ENCODE measurements at regions not wholly inside any gene's neighbourhood (a gene's known extent, or its start where the extent isn't known, plus 50 kb on each side); places are given as distances from the start of the nearest gene placed in this dataset.

DNA sequence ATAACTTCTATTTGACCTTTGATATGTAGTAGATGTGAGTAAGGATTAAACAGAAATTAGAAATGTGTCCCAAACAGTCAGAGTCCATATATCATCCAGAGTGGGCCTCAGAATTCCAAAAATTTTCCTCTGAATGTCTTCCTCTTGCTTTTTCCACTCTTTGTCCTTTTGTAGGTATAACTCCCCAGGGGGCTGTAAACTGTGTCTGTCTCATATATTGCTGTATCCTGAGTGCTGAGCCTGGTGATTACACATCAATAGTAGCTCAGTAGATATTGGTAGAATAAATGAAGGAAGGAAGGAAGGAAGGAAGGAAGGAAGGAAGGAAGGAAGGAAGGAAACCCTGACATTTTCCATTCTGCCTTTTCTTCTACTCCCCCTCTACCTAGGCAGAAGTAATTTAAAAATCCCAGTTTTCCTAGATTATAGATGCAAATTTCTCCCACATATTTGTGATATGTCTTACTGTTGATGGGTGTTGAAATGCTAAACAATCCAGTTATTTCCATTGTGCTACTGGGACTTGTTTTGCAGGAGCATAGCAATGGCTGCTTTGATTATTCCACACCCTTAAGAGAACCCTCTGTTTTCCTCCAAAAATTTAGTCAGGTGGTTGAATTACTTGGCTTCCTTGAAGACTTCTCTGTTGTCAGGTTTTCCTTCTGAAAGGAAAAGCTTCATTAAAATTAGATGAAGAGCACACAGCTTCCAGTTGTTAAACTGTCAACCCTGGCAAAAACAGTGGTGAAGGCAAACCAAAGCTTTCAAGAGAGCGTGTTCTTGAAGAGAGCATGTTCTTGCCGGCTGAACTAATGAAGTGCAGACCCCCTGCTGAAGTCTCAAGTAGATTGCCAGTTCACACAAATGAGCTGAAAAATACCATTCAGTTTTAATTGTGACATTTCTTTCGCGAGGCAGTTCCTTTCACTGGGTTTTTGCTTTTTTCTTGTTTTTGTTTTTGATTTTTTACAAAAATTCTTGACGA is 147.8 kb downstream of the KCNE4 start:
- no peak overlapping the region for H3K27ac ChIP-seq (ENCODE audit: insufficient read depth, low read length)
- H2BK5ac ChIP-seq (ENCODE audit: low read depth, low read length, poor library complexity, severe bottlenecking), result no peak overlapping the region
- ATAC-seq (ENCODE audit: low read depth) (no peak), DNase-seq (no peak)
- no peaks in the 10 kb centered on the region for H3K9me1 ChIP-seq (ENCODE audit: insufficient read depth, low read length)
- H3K9ac ChIP-seq (ENCODE audit: low read depth, low read length), result no peak overlapping the region
- ChIA-PET POLR2A (ENCODE audit: unreplicated experiment) (no interaction called here), CTCF (no interaction called here)
- H2BK120ac ChIP-seq (ENCODE audit: low read depth, low read length), result no peak overlapping the region
- H3K4me1 ChIP-seq (ENCODE audit: control insufficient read depth, insufficient read depth, low read length), result no peaks in the 10 kb centered on the region
- H2AK5ac ChIP-seq (ENCODE audit: low read depth, low read length), result no peak overlapping the region
- no peaks in the 10 kb centered on the region for H3K36me3 ChIP-seq (ENCODE audit: control insufficient read depth, insufficient read depth, low read length)
- H2BK20ac ChIP-seq (ENCODE audit: low read depth, low read length), result no peak overlapping the region
- H3K9me3 ChIP-seq (ENCODE audit: control insufficient read depth, insufficient read depth, low read length), result no peaks in the 10 kb centered on the region
- dilution Hi-C loops (cut with HindIII; ENCODE audit: low sequenced_read_pairs, unreplicated experiment), result no loop called here
- H3K4me2 ChIP-seq (ENCODE audit: low read depth, low read length), result no peak overlapping the region
- H4K20me1 ChIP-seq (ENCODE audit: insufficient read depth, low read length), result no peaks in the 10 kb centered on the region
- in situ Hi-C loops (cut with MboI; ENCODE audit: low sequenced_read_pairs), result no loop called here
- H3K23ac ChIP-seq (ENCODE audit: low read depth, low read length), result no peak overlapping the region
- intact Hi-C loops (cut with micrococcal nuclease), result no loop called here
- no peak overlapping the region for H4K5ac ChIP-seq (ENCODE audit: low read depth, low read length)
- H3K18ac ChIP-seq (ENCODE audit: low read depth, low read length), result no peak overlapping the region
- no peak overlapping the region for H3K56ac ChIP-seq (ENCODE audit: extremely low read depth, insufficient read depth, low read length)
- WGBS, 2 experiments (ENCODE audit: extremely low coverage in 2 of 2, insufficient read length in 1 of 2), result 75% methylated on average over 4 of the region's 5 CpGs; no CpG with 5 or more reads in 1 of the 2 experiments
- H3K79me1 ChIP-seq (ENCODE audit: low read depth in 1 of 2, low read length in 2 of 2), result no peaks in the 10 kb centered on the region
- no peak overlapping the region for H3K4ac ChIP-seq (ENCODE audit: low read depth, low read length)
- no peak overlapping the region for H2AFZ ChIP-seq (replicated peaks; ENCODE audit: low read length, poor library complexity)
- no TSS peak for BruUV-seq (replicated peaks)
- no peak overlapping the region for H3K4me3 ChIP-seq (ENCODE audit: insufficient read depth, low read depth, low read length)
- no peak overlapping the region for H4K8ac ChIP-seq (ENCODE audit: low read depth in 2 of 2, low read length in 2 of 2)
- H2BK15ac ChIP-seq (ENCODE audit: low read depth, low read length), result no peak overlapping the region
- H3K14ac ChIP-seq (replicated peaks; ENCODE audit: low read depth, low read length), result no peak overlapping the region
- no peak overlapping the region for H2AK9ac ChIP-seq (replicated peaks; ENCODE audit: low read depth, low read length, poor library complexity)
- no peak overlapping the region for H4K91ac ChIP-seq (ENCODE audit: insufficient read depth, low read depth, low read length)
- no peaks in the 10 kb centered on the region for H3K27me3 ChIP-seq (ENCODE audit: control insufficient read depth, insufficient read depth, low read length)
- no peak for TF ChIP-seq RAD21 (IDR thresholded peaks at IDR 0.05; ENCODE audit: low read length)
- TF ChIP-seq, protein P1, sequence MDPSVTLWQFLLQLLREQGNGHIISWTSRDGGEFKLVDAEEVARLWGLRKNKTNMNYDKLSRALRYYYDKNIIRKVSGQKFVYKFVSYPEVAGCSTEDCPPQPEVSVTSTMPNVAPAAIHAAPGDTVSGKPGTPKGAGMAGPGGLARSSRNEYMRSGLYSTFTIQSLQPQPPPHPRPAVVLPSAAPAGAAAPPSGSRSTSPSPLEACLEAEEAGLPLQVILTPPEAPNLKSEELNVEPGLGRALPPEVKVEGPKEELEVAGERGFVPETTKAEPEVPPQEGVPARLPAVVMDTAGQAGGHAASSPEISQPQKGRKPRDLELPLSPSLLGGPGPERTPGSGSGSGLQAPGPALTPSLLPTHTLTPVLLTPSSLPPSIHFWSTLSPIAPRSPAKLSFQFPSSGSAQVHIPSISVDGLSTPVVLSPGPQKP (IDR thresholded peaks at IDR 0.05; ENCODE audit: borderline replicate concordance, low read depth, low read length), result no peak
- TF ChIP-seq MXI1 (IDR thresholded peaks at IDR 0.05; ENCODE audit: borderline replicate concordance, low read depth, low read length), result no peak
- TF ChIP-seq RFX5 (IDR thresholded peaks at IDR 0.05; ENCODE audit: low read depth, low read length), result no peak
- no peak for TF ChIP-seq MAFK (IDR thresholded peaks at IDR 0.05; ENCODE audit: low read depth, low read length)
- TF ChIP-seq, protein P2, sequence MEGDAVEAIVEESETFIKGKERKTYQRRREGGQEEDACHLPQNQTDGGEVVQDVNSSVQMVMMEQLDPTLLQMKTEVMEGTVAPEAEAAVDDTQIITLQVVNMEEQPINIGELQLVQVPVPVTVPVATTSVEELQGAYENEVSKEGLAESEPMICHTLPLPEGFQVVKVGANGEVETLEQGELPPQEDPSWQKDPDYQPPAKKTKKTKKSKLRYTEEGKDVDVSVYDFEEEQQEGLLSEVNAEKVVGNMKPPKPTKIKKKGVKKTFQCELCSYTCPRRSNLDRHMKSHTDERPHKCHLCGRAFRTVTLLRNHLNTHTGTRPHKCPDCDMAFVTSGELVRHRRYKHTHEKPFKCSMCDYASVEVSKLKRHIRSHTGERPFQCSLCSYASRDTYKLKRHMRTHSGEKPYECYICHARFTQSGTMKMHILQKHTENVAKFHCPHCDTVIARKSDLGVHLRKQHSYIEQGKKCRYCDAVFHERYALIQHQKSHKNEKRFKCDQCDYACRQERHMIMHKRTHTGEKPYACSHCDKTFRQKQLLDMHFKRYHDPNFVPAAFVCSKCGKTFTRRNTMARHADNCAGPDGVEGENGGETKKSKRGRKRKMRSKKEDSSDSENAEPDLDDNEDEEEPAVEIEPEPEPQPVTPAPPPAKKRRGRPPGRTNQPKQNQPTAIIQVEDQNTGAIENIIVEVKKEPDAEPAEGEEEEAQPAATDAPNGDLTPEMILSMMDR (conservative IDR thresholded peaks at IDR 0.05; ENCODE audit: low read depth, low read length), result no peak
- no peak for TF ChIP-seq NFE2L2 (IDR thresholded peaks at IDR 0.05; ENCODE audit: low read depth, low read length)
- no peak for TF ChIP-seq CEBPB (IDR thresholded peaks at IDR 0.05; ENCODE audit: low read depth, low read length)
- TF ChIP-seq BHLHE40 (IDR thresholded peaks at IDR 0.05; ENCODE audit: low read depth, low read length), result no peak
- TF ChIP-seq RCOR1 (IDR thresholded peaks at IDR 0.05; ENCODE audit: insufficient replicate concordance, low read length), result no peak
- TF ChIP-seq CHD1 (IDR thresholded peaks at IDR 0.05; ENCODE audit: low read depth, low read length), result no peak
- TF ChIP-seq POLR2A (IDR thresholded peaks at IDR 0.05; ENCODE audit: low read depth, low read length), result no peak
- TF ChIP-seq FOS (IDR thresholded peaks at IDR 0.05; ENCODE audit: low read depth, low read length), result no peak
- TF ChIP-seq MAZ (IDR thresholded peaks at IDR 0.05; ENCODE audit: borderline replicate concordance, low read depth, low read length), result no peak
- TF ChIP-seq, protein P3, sequence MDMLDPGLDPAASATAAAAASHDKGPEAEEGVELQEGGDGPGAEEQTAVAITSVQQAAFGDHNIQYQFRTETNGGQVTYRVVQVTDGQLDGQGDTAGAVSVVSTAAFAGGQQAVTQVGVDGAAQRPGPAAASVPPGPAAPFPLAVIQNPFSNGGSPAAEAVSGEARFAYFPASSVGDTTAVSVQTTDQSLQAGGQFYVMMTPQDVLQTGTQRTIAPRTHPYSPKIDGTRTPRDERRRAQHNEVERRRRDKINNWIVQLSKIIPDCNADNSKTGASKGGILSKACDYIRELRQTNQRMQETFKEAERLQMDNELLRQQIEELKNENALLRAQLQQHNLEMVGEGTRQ (IDR thresholded peaks at IDR 0.05; ENCODE audit: low read depth, low read length), result no peak

All from IMR-90 (cell line).